ENCODE measurements at regions not wholly inside any gene's neighbourhood (a gene's known extent, or its start where the extent isn't known, plus 50 kb on each side); places are given as distances from the start of the nearest gene placed in this dataset.

GRCh38 chr13:81442904-81443303, 1102.0 kb upstream of the SPRY2 start:
- TF ChIP-seq CTCF (IDR thresholded peaks at IDR 0.05) (no peak), EZH2 (IDR thresholded peaks at IDR 0.05; ENCODE audit: borderline replicate concordance, insufficient read depth, low read depth, low read length, poor library complexity, severe bottlenecking) (no peak)
